ENCODE measurements at regions not wholly inside any gene's neighbourhood (a gene's known extent, or its start where the extent isn't known, plus 50 kb on each side); places are given as distances from the start of the nearest gene placed in this dataset.

GRCh38 chr12:89160716-89161123 lies 191.6 kb downstream of the DUSP6 start:
- no peak for DNase-seq (ENCODE audit: low spot score)
- no peak for TF ChIP-seq CTCF (IDR thresholded peaks at IDR 0.05; ENCODE audit: extremely low read depth, missing control alignments)

- TF ChIP-seq CTCF (IDR thresholded peaks at IDR 0.05; ENCODE audit: extremely low read depth, missing control alignments): no peak
- no peak for DNase-seq (ENCODE audit: low spot score)
Measured at GRCh38 chr12:89157413-89157812, 194.9 kb downstream of the DUSP6 start.

- no peak for TF ChIP-seq CTCF (IDR thresholded peaks at IDR 0.05; ENCODE audit: extremely low read depth, missing control alignments)
- no peak for DNase-seq (ENCODE audit: low spot score)
Measured at GRCh38 chr12:89156862-89157262, 195.4 kb downstream of the DUSP6 start.

- DNase-seq (ENCODE audit: low spot score): no peak
- TF ChIP-seq CTCF (IDR thresholded peaks at IDR 0.05; ENCODE audit: extremely low read depth, missing control alignments): no peak
Measured at GRCh38 chr12:89156340-89156739, 196.0 kb downstream of the DUSP6 start.

DNA sequence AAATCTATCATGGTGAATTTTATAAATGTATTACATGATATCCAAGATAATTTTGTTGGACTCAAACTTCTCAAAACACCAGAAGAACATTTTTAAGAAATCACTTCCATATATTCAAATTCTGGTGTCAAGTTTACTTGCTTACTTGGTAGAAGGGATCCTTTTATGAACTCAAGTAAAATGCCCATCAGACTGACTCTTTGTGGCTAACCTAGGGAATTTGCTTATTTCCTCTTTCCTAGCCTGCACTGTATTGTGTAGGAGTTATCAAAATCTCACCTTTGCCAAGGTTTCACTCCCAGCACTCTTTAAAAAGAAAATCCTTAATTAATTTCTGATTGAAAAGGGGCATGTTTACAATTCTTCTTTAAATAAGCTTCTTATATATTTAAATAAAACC lies 196.5 kb downstream of the DUSP6 start:
- DNase-seq (ENCODE audit: low spot score): no peak
- no peak for TF ChIP-seq CTCF (IDR thresholded peaks at IDR 0.05; ENCODE audit: extremely low read depth, missing control alignments)

DNA sequence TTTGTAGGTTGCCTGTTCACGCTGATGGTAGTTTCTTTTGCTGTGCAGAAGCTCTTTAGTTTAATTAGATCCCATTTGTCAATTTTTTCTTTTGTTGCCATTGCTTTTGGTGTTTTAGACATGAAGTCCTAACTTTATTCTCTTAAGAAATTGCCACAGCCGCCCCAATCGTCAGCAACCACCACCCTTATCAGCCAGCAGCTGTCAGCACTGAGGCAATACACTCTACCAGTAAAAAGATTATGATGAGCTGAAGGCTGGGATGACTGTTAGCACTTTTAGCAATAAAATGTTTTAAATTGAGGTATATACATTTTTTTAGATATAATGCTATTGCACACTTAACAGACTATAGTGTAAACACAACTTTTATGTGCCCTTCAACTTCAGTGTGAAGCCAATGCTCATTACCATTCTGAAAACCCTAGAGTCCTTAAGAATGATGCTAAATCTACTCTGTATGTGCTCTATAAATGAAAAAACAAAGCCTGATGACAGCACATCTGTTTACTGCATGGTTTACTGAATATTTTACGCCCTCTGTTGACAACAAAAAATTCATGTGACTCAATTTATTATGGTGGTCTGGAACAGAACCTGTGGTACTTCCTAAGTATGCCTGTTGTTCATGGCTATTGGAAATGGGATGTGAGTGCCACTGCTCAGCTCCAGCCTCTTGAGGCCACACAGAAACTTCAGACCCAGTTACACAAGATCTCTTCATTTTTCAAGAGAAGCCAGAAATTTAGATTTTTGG lies 197.4 kb downstream of the DUSP6 start:
- TF ChIP-seq CTCF (IDR thresholded peaks at IDR 0.05; ENCODE audit: extremely low read depth, missing control alignments): no peak

DNA sequence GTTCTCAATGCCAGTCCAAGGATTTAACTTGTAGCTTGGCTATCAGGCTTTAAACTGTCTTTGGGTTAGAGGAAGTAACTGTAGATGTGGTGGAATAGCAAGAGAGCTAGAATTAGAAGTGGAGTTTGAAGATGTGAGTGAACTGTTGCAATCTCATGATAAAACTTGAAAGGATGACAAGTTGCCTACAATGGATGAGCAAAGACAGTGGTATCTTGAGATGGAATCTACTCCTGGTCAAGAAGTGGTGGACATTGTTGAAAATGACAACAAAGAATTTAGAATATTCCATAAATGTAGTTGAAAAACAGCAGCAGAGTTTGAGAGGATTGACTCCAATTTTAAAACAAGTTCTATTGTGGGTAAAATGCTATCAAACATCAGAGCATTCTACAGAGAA lies 199.0 kb downstream of the DUSP6 start:
- no peak for TF ChIP-seq CTCF (IDR thresholded peaks at IDR 0.05; ENCODE audit: extremely low read depth, missing control alignments)
- DNase-seq (ENCODE audit: low spot score): no peak

More for the DNA sequence above, 197.4 kb downstream of the DUSP6 start:
- DNase-seq (ENCODE audit: low spot score): no peak

All from GM20000 (cell line).